C4-2B (cell line): ENCODE measurements at regions not wholly inside any gene's neighbourhood (a gene's known extent, or its start where the extent isn't known, plus 50 kb on each side); places are given as distances from the start of the nearest gene placed in this dataset.

Source experiments
- H3K27ac ChIP-seq: fragments of 450-650 bp; 2 replicates; pipeline ENCODE4 v1.5.1; 2017
- CTCF ChIP-seq: fragments of 450-650 bp; conservative IDR thresholded peaks from 2 replicates; pipeline ENCODE4 v1.5.1; 2017; ENCODE audit warnings: mild to moderate bottlenecking
- ZFX ChIP-seq: fragments of 450-650 bp; IDR thresholded peaks from 2 replicates; pipeline ENCODE4 v1.6.1; 2017

- H3K27ac ChIP-seq = no peak overlapping the region
- TF ChIP-seq CTCF (no peak), ZFX (no peak)
Measured at GRCh38 chr13:30031488-30031887, 181.1 kb upstream of the UBL3 start.

DNA sequence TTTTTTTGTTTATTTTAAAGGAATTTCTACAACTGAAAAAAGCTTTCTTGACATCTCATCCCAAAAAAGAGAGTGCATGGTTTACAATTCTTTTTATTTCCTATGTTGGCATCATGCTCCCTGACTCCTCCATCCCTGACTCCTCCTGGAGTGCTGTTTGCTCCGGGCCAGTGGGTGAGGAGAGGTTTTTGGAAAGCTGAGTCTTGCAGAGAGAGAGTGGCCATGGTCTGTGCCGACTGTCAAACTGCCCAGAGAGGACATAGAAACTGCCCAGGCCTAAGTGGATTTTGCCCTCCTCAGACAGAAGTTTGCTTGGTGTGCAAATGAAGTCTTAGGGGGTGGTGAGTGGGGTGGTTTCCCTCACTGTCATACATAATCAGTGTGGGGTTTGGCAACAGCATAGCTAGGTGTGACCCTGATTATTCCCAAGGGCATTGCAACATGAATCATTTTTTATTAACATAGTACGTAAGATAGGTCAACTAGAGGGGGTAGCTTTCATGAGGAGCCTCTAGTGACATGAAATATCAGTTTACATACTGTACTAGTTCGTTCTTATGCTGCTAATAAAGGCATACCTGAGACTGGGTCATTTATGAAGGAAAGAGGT lies 179.8 kb upstream of the UBL3 start:
- TF ChIP-seq ZFX (no peak), CTCF (no peak)
- H3K27ac ChIP-seq = no peak overlapping the region

- peak overlapping the region; percentile 72 for H3K27ac ChIP-seq
- no peak for TF ChIP-seq ZFX
Measured at GRCh38 chr13:30027569-30028455, 177.4 kb upstream of the UBL3 start.

GRCh38 chr13:30026909-30027308 lies 176.5 kb upstream of the UBL3 start:
- H3K27ac ChIP-seq = peak overlapping the region; percentile 72
- TF ChIP-seq ZFX (no peak), CTCF (no peak)

DNA sequence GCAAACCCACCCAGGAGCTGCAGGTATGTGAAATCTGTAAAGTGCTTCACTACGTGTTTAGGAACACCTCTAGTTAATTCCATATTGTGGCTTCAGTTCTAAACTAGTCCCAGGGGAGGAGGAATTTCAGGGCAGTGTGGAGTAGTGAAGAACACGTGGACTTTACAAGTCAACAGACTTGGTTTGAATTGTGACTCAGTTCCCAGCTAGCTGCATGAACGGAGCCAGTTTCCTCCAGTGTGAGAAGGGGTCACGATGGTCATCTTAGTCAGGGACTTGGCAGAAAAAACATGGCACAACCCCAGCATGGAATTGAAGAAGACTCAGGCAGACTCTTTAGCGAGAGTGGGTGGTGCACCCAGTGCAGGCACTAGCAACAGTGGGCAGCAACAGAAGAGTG lies 175.7 kb upstream of the UBL3 start:
- peak overlapping the region; percentile 72 for H3K27ac ChIP-seq
- no peak for TF ChIP-seq ZFX
- no peak for TF ChIP-seq CTCF

DNA sequence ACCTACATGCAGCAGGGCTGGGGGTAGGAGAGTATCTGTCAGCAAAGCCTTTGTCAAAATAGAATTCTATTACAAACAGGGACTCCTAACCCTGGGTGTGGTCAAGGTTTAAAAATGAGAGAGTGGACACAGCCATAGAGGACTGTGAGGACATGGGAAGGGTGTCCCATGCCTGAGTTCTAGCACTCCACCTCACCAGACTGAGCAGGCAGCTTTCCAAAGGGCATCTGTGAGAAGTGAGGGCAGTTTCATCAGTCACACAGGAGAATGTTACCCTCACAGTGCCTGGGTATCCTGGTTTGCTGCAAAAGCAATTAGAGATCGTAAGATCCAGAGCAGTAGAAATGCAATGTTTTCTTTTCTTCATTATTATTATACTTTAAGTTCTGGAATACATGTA lies 174.9 kb upstream of the UBL3 start:
- H3K27ac ChIP-seq = no peak overlapping the region
- no peak for TF ChIP-seq ZFX

DNA sequence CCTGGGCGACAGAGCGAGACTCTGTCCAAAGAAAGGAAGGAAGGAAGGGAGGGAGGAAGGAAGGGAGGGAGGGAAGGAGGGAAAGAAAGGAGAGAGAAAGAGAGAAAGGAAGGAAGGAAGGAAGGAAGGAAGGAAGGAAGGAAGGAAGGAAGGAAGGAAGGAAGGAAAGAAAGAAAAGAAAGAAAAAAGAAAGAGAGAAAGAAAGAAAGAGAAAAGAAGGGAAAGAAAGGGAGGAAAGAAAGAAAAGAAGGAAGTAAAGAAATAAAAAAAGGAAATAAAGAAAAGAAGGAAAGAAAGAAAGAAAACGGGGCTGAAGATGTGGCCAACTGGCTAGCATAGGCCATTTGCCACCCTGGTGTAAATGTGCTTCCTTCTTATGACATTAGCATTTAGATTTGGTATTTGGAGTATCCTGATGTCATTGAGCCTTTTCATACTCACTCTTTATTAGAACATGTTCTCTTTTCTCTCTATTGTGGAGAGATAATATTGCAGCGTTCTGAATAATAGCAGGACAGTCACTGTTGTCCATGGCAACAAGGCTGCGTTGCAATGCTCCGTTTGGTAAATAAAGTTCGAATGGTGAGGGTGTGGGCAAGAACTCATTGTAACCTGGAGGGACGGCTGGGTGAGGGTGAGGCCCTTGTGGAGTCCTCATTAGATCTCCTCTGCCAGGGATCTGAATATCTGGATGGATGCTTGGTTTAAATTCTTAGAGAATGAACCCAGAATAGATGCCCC lies 173.9 kb upstream of the UBL3 start:
- TF ChIP-seq ZFX (no peak), CTCF (no peak)
- no peak overlapping the region for H3K27ac ChIP-seq

DNA sequence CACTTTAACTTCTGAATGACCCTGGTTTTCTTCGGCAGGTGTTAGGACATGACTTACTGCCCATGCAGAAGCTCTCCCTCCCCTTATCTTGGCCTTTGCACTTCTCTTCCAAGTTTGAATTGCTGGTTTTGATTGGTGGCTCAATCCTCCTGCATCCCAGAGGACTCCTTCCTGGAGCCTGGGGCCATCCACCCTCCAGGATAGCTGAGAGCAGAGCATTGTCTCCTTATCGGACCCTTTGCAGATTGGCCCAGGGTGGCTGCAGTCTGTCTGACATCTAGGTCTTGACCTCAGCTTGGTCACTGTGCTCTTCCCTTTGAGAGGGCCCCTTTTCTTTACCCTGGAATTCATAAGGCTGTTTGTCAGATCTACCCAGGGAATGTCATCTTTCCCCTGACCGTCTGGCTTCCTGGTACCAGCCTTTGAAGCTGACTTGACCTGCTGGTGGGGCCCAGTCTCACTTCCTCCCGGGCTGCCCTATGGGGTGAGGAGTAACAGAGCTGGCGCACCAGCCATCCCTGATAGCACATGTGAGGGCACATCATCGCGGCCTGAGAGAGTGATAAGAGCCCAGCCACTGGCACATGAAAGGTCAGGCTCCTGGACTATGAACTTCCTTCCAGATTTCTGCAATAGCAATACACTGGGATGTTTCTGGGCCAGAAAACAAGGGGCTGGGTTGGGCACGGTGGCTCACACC lies 172.9 kb upstream of the UBL3 start:
- H3K27ac ChIP-seq = no peak overlapping the region
- no peak for TF ChIP-seq CTCF
- TF ChIP-seq ZFX = no peak
